ENCODE measurements at regions not wholly inside any gene's neighbourhood (a gene's known extent, or its start where the extent isn't known, plus 50 kb on each side); places are given as distances from the start of the nearest gene placed in this dataset.

- TF ChIP-seq CTCF (conservative IDR thresholded peaks at IDR 0.05; ENCODE audit: low read depth, low read length): no peak
- no peak for TF ChIP-seq POLR2A (IDR thresholded peaks at IDR 0.05; ENCODE audit: low read depth, low read length)
- no peak for TF ChIP-seq CEBPB (IDR thresholded peaks at IDR 0.05; ENCODE audit: low read depth, low read length)
- TF ChIP-seq SMC3 (IDR thresholded peaks at IDR 0.05; ENCODE audit: low read depth, low read length): no peak
Measured at GRCh38 chr9:28014212-28014611, 440.9 kb upstream of the C9orf72 start.
